HCT116 (cell line): ENCODE measurements at regions not wholly inside any gene's neighbourhood (a gene's known extent, or its start where the extent isn't known, plus 50 kb on each side); places are given as distances from the start of the nearest gene placed in this dataset.

Source experiments
- CEBPB ChIP-seq: IDR thresholded peaks from 2 replicates; pipeline ENCODE4 v1.6.1; 2012; ENCODE audit warnings: low read depth
- CTCF ChIP-seq, 3 experiments: fragments of 200-600 bp in 1 of 3; sonication (generic) in 1 of 3; IDR thresholded peaks in 2 of 3; conservative IDR thresholded peaks in 1 of 3; 2 replicates each; pipeline ENCODE4 v1.5.1; 2012 to 2017; ENCODE audit warnings: low read depth in 2 of 3, low read length in 2 of 3, antibody characterized with exemption in 1 of 3, borderline replicate concordance in 1 of 3, control low read depth in 1 of 3, mild to moderate bottlenecking in 1 of 3, mixed read lengths in 1 of 3, mixed run types in 1 of 3, moderate library complexity in 1 of 3; ENCODE audit not compliant: insufficient read depth in 1 of 3
- EZH2 ChIP-seq: fragments of 200-600 bp; sonication (generic); IDR thresholded peaks from 2 replicates; pipeline ENCODE4 v1.6.1; 2017; ENCODE audit warnings: antibody characterized with exemption, mixed run types
- EZH2phosphoT487 ChIP-seq: fragments of 200-600 bp; IDR thresholded peaks from 2 replicates; pipeline ENCODE4 v1.6.1; 2018; ENCODE audit warnings: antibody characterized with exemption, borderline replicate concordance
- MAX ChIP-seq: IDR thresholded peaks from 2 replicates; pipeline ENCODE4 v1.6.1; 2012
- POLR2A ChIP-seq: IDR thresholded peaks from 2 replicates; pipeline ENCODE4 v1.7.0; 2011; ENCODE audit warnings: borderline replicate concordance; ENCODE audit not compliant: insufficient read depth, insufficient read length; ENCODE audit errors: extremely low read depth
- POLR2AphosphoS5 ChIP-seq: IDR thresholded peaks from 2 replicates; pipeline ENCODE4 v1.6.1; 2011; ENCODE audit warnings: mild to moderate bottlenecking, low read depth, low read length, moderate library complexity
- SIN3A ChIP-seq: IDR thresholded peaks from 2 replicates; pipeline ENCODE4 v1.6.1; 2012; ENCODE audit warnings: low read depth
- TCF7L2 ChIP-seq: IDR thresholded peaks from 2 replicates; pipeline ENCODE4 v1.7.0; 2011; ENCODE audit warnings: borderline replicate concordance, inconsistent platforms; ENCODE audit not compliant: insufficient read depth, insufficient read length; ENCODE audit errors: extremely low read depth

GRCh38 chr16:64679976-64680690, 441.7 kb downstream of the CDH11 start:
- no peak for TF ChIP-seq CTCF (IDR thresholded peaks at IDR 0.05 in 2 of 3, conservative IDR thresholded peaks at IDR 0.05 in 1 of 3; ENCODE audit: borderline replicate concordance in 1 of 3, insufficient read depth in 1 of 3, low read depth in 2 of 3, low read length in 2 of 3)
- TF ChIP-seq EZH2: no peak
- no peak for TF ChIP-seq MAX
- no peak for TF ChIP-seq CEBPB
- no peak for TF ChIP-seq POLR2A
- TF ChIP-seq SIN3A: no peak
- no peak for TF ChIP-seq POLR2AphosphoS5
- TF ChIP-seq EZH2phosphoT487: no peak
- no peak for TF ChIP-seq TCF7L2
